KG1 (cell line): ENCODE measurements at regions not wholly inside any gene's neighbourhood (a gene's known extent, or its start where the extent isn't known, plus 50 kb on each side); places are given as distances from the start of the nearest gene placed in this dataset.

ENCODE experiments used
- DNase-seq: peaks from one replicate; lab custom pipeline; 2025; lab: John Stamatoyannopoulos, UW

GRCh38 chr3:163672954-163673353 is 1405.3 kb downstream of the SI start:
- no peak for DNase-seq

GRCh38 chr3:163671201-163671600 is 1407.1 kb downstream of the SI start:
- no peak for DNase-seq

DNA sequence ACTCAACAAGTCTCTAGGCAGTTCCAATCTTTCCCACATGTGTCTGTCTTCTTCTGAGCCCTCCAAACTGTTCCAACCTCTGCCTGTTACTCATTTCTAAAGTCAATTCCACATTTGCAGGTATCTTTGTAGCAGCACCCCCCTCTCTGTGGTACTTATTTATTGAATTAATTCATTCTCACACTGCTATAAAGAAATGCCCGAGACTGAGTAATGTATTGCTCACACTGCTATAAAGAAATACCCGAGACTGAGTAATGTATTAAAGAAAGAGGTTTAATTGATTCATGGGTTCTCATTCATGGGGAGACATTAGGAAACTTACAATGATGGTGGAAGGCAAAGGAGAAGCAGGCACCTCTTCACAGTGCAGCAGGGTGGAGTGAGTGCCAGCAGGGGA is 1413.8 kb downstream of the SI start:
- no peak for DNase-seq

DNA sequence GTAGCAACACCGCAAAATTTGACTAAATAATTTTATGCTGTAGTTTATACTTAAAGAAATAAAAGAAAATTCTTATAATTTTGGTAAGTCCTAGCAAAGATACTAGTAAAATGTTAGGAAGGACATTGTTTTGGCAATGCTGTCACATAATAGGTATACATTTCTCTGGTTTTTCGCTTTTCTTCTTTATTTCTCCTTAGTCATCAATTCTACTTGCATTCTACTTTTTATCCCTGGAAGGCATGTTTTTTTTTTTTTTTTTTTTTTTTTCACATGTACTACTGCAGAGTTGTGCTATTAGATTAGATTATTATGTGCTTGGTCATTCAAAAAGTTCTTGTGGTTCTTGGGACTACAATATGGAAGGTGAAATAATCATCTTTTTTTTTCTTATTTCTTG is 1421.2 kb downstream of the SI start:
- DNase-seq, result no peak

DNA sequence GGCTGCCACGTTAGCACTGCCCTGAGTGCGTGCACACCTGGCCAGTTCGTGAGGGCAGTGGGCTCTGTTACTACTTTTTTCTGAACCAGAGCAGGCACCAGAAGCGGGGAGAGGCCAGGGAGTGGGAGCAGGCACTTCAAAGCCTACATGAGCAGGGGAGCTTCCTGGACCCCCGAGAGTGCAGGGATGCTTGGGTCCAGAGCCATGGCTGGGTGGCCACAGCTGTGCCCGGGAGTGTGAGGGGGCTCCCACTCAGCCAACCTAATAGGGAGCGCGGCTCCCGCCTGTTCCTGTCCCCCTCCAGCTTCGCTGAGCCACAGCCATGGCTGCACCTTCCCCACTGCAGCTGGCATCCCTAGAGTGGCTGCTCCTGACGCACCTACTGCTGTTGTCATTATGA is 1423.3 kb downstream of the SI start:
- no peak for DNase-seq

- DNase-seq, result no peak
Observed at GRCh38 chr3:163644172-163644571, 1434.1 kb downstream of the SI start.

DNA sequence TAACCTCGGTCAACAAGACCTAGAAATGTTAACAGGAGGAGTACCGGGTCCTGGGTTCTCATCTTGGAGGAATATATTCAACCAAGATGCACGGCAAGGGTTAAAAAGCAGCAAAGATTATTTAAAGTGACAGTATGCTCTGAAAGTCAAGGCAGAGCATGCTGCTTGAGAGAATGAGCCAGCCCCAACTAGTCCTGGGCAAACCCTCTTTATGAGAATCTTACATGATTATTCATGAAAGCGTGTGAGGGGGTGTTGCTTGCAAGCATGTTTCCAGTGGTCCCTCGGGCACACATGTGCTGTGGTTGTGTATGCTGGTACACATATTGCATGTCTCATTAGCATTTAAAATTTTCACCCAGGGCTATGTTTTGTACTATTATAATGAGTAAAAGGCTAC is 1445.6 kb downstream of the SI start:
- DNase-seq, result no peak

GRCh38 chr3:163626753-163627152 is 1451.5 kb downstream of the SI start:
- no peak for DNase-seq

DNA sequence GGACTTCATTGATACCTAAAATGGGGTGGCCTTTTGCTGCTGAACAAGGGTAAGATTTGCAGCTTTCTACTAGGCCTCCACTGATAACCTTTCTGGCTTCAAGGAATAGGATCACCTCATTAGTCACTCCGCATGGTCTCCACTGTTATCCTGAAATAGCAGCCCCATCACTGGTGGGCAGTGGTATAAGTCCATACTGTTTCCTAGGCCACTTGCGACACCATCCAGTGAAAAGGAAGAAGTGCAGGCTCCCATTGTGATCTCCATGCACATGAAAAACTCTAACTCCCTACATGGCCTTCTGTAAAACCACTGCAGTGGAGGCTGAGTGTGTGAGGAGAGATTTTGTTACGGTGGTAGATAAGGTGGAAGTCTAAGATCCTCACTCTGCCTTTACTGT is 1455.9 kb downstream of the SI start:
- DNase-seq, result no peak

GRCh38 chr3:163614886-163615285 is 1463.4 kb downstream of the SI start:
- DNase-seq, result no peak

DNA sequence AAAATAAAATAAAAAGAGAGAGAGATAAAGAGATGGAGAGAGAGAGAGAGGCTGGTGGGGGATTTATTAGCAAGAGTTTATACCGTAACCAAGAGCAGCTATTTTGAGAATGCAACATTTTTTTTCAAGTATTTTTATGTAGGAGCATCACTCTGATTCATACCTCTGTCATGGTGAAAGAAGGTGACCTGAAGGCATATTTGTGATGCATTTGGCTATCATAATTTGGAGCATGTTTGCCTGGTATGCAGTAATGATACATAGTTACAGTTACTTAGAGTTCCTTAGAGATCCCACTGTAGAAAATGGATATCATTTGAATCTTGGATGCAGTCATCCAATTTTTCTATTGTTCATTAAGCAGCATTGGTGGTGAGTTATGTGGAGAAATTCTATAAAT is 1472.4 kb downstream of the SI start:
- no peak for DNase-seq

GRCh38 chr3:163601426-163601825 is 1476.9 kb downstream of the SI start:
- no peak for DNase-seq

DNA sequence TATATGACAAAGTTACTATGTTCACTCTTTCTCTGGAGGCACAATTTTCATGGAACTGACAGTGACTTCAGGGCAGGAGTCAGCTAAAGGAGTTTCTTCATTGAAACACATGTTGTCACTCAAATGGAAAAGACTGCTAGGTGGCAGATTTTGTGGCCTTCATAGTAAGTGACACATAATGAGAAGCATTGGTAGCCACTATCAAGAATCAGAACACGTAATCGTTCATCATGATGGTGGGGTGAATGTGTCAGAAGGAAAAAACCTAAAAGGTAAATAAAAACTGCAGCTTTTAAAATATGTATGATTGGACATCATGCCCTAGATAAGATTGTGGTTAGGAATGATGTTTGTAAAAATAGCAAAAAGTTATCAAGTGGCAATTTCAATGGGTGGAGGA is 1491.0 kb downstream of the SI start:
- no peak for DNase-seq

DNA sequence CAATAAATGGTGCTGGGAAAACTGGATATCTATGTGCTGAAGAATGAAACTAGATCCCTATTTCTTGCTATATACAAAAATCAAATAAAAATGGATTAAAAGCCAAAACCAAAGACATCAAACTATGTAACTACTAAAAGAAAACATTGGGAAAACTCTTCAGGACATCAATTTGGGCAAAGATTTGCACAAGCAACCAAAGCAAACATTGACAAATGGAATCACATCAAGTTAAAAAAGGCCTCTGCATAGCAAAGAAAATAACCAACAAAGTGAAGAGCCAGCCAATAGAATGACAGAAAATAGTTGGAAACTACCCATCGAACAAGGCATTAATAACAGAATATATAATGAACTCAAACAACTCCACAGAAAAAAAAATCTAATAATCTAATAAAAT is 1495.3 kb downstream of the SI start:
- no peak for DNase-seq

- no peak for DNase-seq
Observed at GRCh38 chr3:163577271-163577670, 1501.0 kb downstream of the SI start.

DNA sequence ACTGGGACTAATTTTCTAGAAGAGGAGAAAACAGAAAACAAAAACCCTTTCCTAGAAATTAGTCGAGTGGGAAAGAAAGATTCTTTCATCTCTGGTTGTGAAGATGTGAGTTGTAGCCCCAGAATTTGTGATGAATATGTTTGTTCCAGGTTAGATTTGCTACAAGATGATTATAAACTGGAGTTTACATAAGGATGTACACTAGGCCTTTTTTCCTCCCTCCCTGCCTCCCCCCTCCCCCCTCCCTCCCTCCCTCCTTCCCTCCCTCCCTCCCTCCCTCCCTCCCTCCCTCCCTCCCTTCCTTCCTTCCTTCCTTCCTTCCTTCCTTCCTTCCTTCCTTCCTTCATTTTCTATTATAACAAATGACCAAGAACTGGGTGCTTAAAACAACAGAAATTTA is 1502.0 kb downstream of the SI start:
- DNase-seq, result no peak

- no peak for DNase-seq
Observed at GRCh38 chr3:163573324-163573723, 1505.0 kb downstream of the SI start.

GRCh38 chr3:163572856-163573255 is 1505.4 kb downstream of the SI start:
- no peak for DNase-seq

- DNase-seq, result no peak
Observed at GRCh38 chr3:163563485-163563884, 1514.8 kb downstream of the SI start.

DNA sequence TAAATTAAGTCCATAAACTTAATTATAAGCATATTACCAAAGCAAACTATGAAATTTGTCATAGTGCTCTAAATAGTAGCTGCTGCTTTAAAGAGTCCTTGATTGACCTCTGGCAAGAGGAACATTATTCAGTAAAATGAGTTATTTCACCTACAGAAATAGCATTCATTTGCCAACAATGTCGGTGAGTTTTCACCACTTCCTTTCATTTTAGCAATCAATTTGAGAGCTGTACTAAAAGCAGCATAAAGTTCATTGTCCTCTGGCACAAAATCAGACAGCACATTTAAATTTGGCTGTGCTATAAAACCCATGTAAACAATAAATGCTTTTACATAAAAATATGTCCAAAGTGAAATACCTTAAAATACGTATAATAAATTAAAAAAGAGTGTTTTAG is 1515.7 kb downstream of the SI start:
- DNase-seq, result no peak

DNA sequence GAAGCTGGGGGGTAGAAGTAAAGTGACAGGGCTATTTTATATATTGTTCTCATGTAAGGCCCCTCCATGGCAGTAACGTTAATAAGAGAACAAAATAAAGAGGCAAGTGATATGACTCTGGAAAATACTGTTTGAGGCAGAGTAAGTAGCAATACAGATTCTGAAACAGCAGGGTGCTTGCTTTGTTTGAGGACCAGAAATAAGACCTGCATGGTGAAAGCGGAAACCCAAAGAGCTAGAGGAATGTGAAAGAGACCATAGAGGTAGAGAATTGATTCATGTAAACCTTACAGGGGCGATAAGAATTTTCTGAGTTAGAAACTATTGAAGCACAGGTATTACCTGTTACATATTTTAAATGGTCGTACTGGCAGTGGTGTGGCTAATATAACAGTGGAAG is 1517.1 kb downstream of the SI start:
- no peak for DNase-seq

GRCh38 chr3:163560459-163560858 is 1517.8 kb downstream of the SI start:
- no peak for DNase-seq

DNA sequence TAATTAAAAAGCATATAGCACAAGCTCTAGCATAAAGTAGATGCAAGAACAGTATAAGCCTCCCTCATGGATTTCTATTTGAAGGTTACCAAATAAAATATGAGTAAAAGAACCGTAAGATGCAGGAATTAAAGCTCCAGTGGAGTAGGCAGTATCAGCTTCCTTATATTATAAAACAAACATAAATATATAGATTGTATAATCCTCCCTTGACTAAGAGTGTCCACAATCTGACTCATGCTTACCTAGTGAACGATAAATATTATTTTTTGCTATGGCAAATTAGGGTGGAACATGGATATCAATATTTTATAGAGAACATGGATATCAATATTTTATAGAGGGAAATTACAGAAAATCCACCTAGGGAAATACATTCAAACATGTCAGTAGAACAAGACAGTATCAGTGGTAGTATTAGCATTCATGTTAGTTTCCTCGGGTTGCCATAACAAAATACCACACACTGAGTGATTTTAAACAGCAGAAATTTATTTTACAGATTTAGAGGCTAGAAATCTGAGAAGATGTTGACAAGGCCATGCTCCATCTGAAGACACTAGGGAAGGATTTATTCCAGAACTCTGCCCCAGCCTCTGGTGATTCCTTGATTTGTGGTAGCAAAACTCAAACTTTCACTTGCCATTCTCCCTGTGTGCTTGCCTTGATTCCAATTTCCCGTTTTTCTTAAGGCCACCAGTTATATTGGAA is 1521.3 kb downstream of the SI start:
- DNase-seq, result no peak

DNA sequence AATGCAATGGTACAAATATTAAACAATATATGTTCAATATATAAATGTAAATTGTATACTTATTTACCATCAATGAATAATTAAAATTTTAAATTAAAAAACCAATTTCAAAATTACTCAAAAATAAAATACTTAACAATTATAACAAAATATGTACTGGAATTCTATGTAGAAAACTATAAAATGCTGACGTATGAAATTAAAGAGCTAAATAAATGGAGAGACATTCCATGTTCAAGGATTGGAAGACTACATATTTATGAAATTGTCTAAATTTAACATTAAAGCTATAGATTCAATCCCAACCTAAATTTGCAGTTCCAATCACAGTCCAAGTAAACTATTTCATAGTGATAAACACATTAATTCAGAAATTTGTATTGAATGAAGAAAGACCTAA is 1522.4 kb downstream of the SI start:
- no peak for DNase-seq

GRCh38 chr3:163552659-163552966 is 1525.7 kb downstream of the SI start:
- no peak for DNase-seq
